Natural killer cell (primary cell): ENCODE measurements at regions not wholly inside any gene's neighbourhood (a gene's known extent, or its start where the extent isn't known, plus 50 kb on each side); places are given as distances from the start of the nearest gene placed in this dataset.

Experiments
- ATAC-seq, 3 donors: fragments of 150-1000 bp in 2 of 3; fragments of 200-7000 bp in 1 of 3; cut with Tn5 transposase; 1 replicate in 1 of 3; 2 replicates in 2 of 3; pipeline ENCODE4 v1.10.0; 2021; ENCODE audit warnings: mild to moderate bottlenecking in 2 of 3, moderate library complexity in 2 of 3
- DNase-seq, 2 donors: peaks; one replicate each; pipeline versions ENCODE4 v3.0.0 to v3.0.0-alpha.2; 2013 to 2021; ENCODE audit warnings: mixed read lengths in 1 of 2
- H3K27ac ChIP-seq: one replicate; pipeline ENCODE4 v1.5.1; 2013; ENCODE audit warnings: mild to moderate bottlenecking, low read length
- H3K27me3 ChIP-seq: one replicate; pipeline ENCODE4 v1.6.1; 2013; ENCODE audit warnings: low read length; ENCODE audit not compliant: control insufficient read depth, insufficient read depth
- H3K36me3 ChIP-seq: one replicate; pipeline ENCODE4 v1.6.1; 2013; ENCODE audit warnings: low read length; ENCODE audit not compliant: control insufficient read depth, insufficient read depth
- H3K4me1 ChIP-seq: one replicate; pipeline ENCODE4 v1.6.1; 2013; ENCODE audit warnings: low read length; ENCODE audit not compliant: control insufficient read depth, insufficient read depth
- H3K4me3 ChIP-seq: one replicate; pipeline ENCODE4 v1.5.1; 2013; ENCODE audit warnings: low read length
- H3K9me3 ChIP-seq: one replicate; pipeline ENCODE4 v1.6.1; 2013; ENCODE audit warnings: low read length; ENCODE audit not compliant: control insufficient read depth, insufficient read depth
- H3K27ac Mint-ChIP-seq, 2 donors: one replicate each; pipeline ENCODE4 v1.8.0; 2022; ENCODE audit warnings: mild to moderate bottlenecking in 2 of 2, mixed read lengths in 2 of 2, moderate library complexity in 1 of 2
- H3K27me3 Mint-ChIP-seq, 2 donors: one replicate each; pipeline ENCODE4 v1.8.0; 2022; ENCODE audit warnings: low read depth in 2 of 2, mixed read lengths in 2 of 2
- H3K36me3 Mint-ChIP-seq: one replicate; pipeline ENCODE4 v1.8.0; 2022; ENCODE audit warnings: mixed read lengths
- H3K4me1 Mint-ChIP-seq, 2 donors: one replicate each; pipeline ENCODE4 v1.8.0; 2022; ENCODE audit warnings: mixed read lengths in 2 of 2
- H3K4me3 Mint-ChIP-seq: one replicate; pipeline ENCODE4 v1.8.0; 2022; ENCODE audit warnings: mild to moderate bottlenecking, moderate library complexity, mixed read lengths
- H3K9me3 Mint-ChIP-seq, 2 donors: one replicate each; pipeline ENCODE4 v1.8.0; 2022; ENCODE audit warnings: mixed read lengths in 2 of 2
- CTCF ChIP-seq: fragments of 200-600 bp; IDR thresholded peaks from one replicate; pipeline ENCODE4 v1.8.0; 2022; ENCODE audit warnings: antibody characterized with exemption
- WGBS: methylation state at CpG from one replicate; pipeline ENCODE4 v1.1.7; 2013; ENCODE audit warnings: missing lambda C conversion rate; ENCODE audit not compliant: insufficient coverage; 5-methylcytosine and 5-hydroxymethylcytosine counted together
- intact Hi-C: fragments of 100-400 bp; cut with micrococcal nuclease; formaldehyde crosslinking; loops from one replicate; pipeline ENCODE4 v1.14.2; 2022

GRCh38 chr18:34942276-34942675, 98.9 kb upstream of the MAPRE2 start:
- H3K27ac Mint-ChIP-seq, result no peak overlapping the region
- no peak for TF ChIP-seq CTCF
- Histone ChIP-seq H3K4me3 (no peak overlapping the region), H3K27me3 (peaks cover 11% of the 10 kb centered on the region), H3K9me3 (no peaks in the 10 kb centered on the region), H3K36me3 (no peaks in the 10 kb centered on the region), H3K4me1 (no peaks in the 10 kb centered on the region), H3K27ac (no peak overlapping the region)
- H3K4me1 Mint-ChIP-seq, result no peaks in the 10 kb centered on the region
- no peaks in the 10 kb centered on the region for H3K36me3 Mint-ChIP-seq
- no peaks in the 10 kb centered on the region for H3K9me3 Mint-ChIP-seq
- intact Hi-C loops, result no loop called here
- 86% methylated on average over 4 of the region's 4 CpGs for WGBS
- H3K4me3 Mint-ChIP-seq, result no peak overlapping the region
- ATAC-seq (no peak), DNase-seq (no peak)
- H3K27me3 Mint-ChIP-seq, result peaks cover 36 to 60% of the 10 kb centered on the region in 2 donors

- no peaks in the 10 kb centered on the region for H3K9me3 Mint-ChIP-seq
- no peak overlapping the region for H3K4me3 Mint-ChIP-seq
- H3K4me1 Mint-ChIP-seq, result no peaks in the 10 kb centered on the region
- no peaks in the 10 kb centered on the region for H3K36me3 Mint-ChIP-seq
- H3K27ac ChIP-seq, result no peak overlapping the region
- peaks cover 32 to 53% of the 10 kb centered on the region in 2 donors for H3K27me3 Mint-ChIP-seq
- ATAC-seq, result no peak
- DNase-seq, result no peak
- no peak overlapping the region for H3K27ac Mint-ChIP-seq
- WGBS, result 94% methylated on average over 7 of the region's 7 CpGs
- peaks cover 4% of the 10 kb centered on the region for H3K27me3 ChIP-seq
- no peaks in the 10 kb centered on the region for H3K4me1 ChIP-seq
- no peaks in the 10 kb centered on the region for H3K9me3 ChIP-seq
- H3K36me3 ChIP-seq, result no peaks in the 10 kb centered on the region
- no peak overlapping the region for H3K4me3 ChIP-seq
- intact Hi-C loops, result no loop called here
- TF ChIP-seq CTCF, result no peak
These were observed 98.2 kb upstream of the MAPRE2 start for GRCh38 chr18:34942975-34943374.

GRCh38 chr18:34943587-34943986, 97.6 kb upstream of the MAPRE2 start:
- Mint-ChIP-seq H3K36me3 (no peaks in the 10 kb centered on the region), H3K4me3 (no peak overlapping the region), H3K27ac (no peak overlapping the region), H3K27me3 (peaks cover 32 to 47% of the 10 kb centered on the region in 2 donors), H3K4me1 (no peaks in the 10 kb centered on the region), H3K9me3 (no peaks in the 10 kb centered on the region)
- intact Hi-C loops, result no loop called here
- 81% methylated on average over 2 of the region's 2 CpGs for WGBS
- H3K4me3 ChIP-seq, result no peak overlapping the region
- H3K36me3 ChIP-seq, result no peaks in the 10 kb centered on the region
- H3K4me1 ChIP-seq, result no peaks in the 10 kb centered on the region
- ATAC-seq (no peak), DNase-seq (no peak)
- H3K9me3 ChIP-seq, result no peaks in the 10 kb centered on the region
- TF ChIP-seq CTCF, result no peak
- H3K27ac ChIP-seq, result no peak overlapping the region
- H3K27me3 ChIP-seq, result peaks cover 2% of the 10 kb centered on the region

GRCh38 chr18:34947711-34948125, 93.5 kb upstream of the MAPRE2 start:
- no peaks in the 10 kb centered on the region for H3K36me3 Mint-ChIP-seq
- H3K4me1 Mint-ChIP-seq, result no peaks in the 10 kb centered on the region
- H3K4me3 Mint-ChIP-seq, result no peak overlapping the region
- ATAC-seq, result no peak
- TF ChIP-seq CTCF, result no peak
- no peaks in the 10 kb centered on the region for H3K27me3 ChIP-seq
- no peak overlapping the region for H3K4me3 ChIP-seq
- no peak overlapping the region for H3K27ac ChIP-seq
- intact Hi-C loops, result no loop called here
- no peaks in the 10 kb centered on the region for H3K9me3 ChIP-seq
- no peak overlapping the region for H3K27ac Mint-ChIP-seq
- H3K9me3 Mint-ChIP-seq, result no peaks in the 10 kb centered on the region
- DNase-seq, result no peak
- H3K4me1 ChIP-seq, result no peaks in the 10 kb centered on the region
- no peaks in the 10 kb centered on the region for H3K36me3 ChIP-seq
- 100% methylated on average over 1 of the region's 2 CpGs for WGBS
- peaks cover 17 to 23% of the 10 kb centered on the region in 2 donors for H3K27me3 Mint-ChIP-seq
